Peyer's patch (tissue), 4 donors: ENCODE measurements at regions not wholly inside any gene's neighbourhood (a gene's known extent, or its start where the extent isn't known, plus 50 kb on each side); places are given as distances from the start of the nearest gene placed in this dataset.

Experiments
- POLR2A ChIP-seq, 2 donors: fragments of 450-650 bp; IDR thresholded peaks; one replicate each; pipeline ENCODE4 v1.5.1; 2017; ENCODE audit warnings: antibody characterized with exemption in 2 of 2, mild to moderate bottlenecking in 2 of 2, moderate library complexity in 2 of 2
- TF ChIP-seq, protein P1 (sequence below), 6 experiments: fragments of 450-650 bp in 4 of 6; fragments of 200-600 bp in 2 of 6; sonication (generic) in 1 of 6; IDR thresholded peaks; one replicate each; pipeline ENCODE4 v1.5.1; 2017 to 2019; ENCODE audit warnings: antibody characterized with exemption in 6 of 6, mild to moderate bottlenecking in 3 of 6, moderate library complexity in 1 of 6

GRCh38 chr16:51557670-51558069 lies 406.6 kb upstream of the SALL1 start:
- TF ChIP-seq, protein P1, sequence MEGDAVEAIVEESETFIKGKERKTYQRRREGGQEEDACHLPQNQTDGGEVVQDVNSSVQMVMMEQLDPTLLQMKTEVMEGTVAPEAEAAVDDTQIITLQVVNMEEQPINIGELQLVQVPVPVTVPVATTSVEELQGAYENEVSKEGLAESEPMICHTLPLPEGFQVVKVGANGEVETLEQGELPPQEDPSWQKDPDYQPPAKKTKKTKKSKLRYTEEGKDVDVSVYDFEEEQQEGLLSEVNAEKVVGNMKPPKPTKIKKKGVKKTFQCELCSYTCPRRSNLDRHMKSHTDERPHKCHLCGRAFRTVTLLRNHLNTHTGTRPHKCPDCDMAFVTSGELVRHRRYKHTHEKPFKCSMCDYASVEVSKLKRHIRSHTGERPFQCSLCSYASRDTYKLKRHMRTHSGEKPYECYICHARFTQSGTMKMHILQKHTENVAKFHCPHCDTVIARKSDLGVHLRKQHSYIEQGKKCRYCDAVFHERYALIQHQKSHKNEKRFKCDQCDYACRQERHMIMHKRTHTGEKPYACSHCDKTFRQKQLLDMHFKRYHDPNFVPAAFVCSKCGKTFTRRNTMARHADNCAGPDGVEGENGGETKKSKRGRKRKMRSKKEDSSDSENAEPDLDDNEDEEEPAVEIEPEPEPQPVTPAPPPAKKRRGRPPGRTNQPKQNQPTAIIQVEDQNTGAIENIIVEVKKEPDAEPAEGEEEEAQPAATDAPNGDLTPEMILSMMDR (IDR thresholded peaks at IDR 0.05) = no peak
- TF ChIP-seq POLR2A (IDR thresholded peaks at IDR 0.05) = no peak
